Liver (tissue), 8 donors: ENCODE measurements at regions not wholly inside any gene's neighbourhood (a gene's known extent, or its start where the extent isn't known, plus 50 kb on each side); places are given as distances from the start of the nearest gene placed in this dataset.

Source experiments
- DNase-seq: peaks from one replicate; pipeline ENCODE4 v3.0.0-alpha.2; 2017; ENCODE audit warnings: low spot score
- H3K27ac ChIP-seq, 2 donors: one replicate each; pipeline ENCODE4 v1.7.0; 2013; ENCODE audit warnings: inconsistent platforms in 2 of 2, low read length in 2 of 2, control low read depth in 1 of 2, low read depth in 1 of 2, mild to moderate bottlenecking in 1 of 2
- H3K27me3 ChIP-seq, 4 donors: one replicate each; pipeline versions ENCODE4 v1.6.1 to v1.7.0; 2013; ENCODE audit warnings: low read length in 3 of 4, inconsistent platforms in 1 of 4, mild to moderate bottlenecking in 1 of 4, moderate library complexity in 1 of 4; ENCODE audit not compliant: control insufficient read depth in 4 of 4, insufficient read depth in 4 of 4
- H3K36me3 ChIP-seq, 4 donors: one replicate each; pipeline versions ENCODE4 v1.6.1 to v1.7.0; 2013; ENCODE audit warnings: low read length in 3 of 4, mild to moderate bottlenecking in 3 of 4, low read depth in 1 of 4, moderate library complexity in 1 of 4; ENCODE audit not compliant: control insufficient read depth in 4 of 4, insufficient read depth in 3 of 4
- H3K4me1 ChIP-seq, 4 donors: one replicate each; pipeline versions ENCODE4 v1.6.1 to v1.7.0; 2013; ENCODE audit warnings: low read length in 3 of 4, mild to moderate bottlenecking in 3 of 4, moderate library complexity in 1 of 4; ENCODE audit not compliant: control insufficient read depth in 4 of 4, insufficient read depth in 4 of 4
- H3K4me3 ChIP-seq, 3 donors: one replicate each; pipeline versions ENCODE4 v1.6.1 to v1.7.0; 2013; ENCODE audit warnings: low read length in 3 of 3, control low read depth in 1 of 3, low read depth in 1 of 3, mild to moderate bottlenecking in 1 of 3
- H3K9ac ChIP-seq, 2 donors: one replicate each; pipeline ENCODE4 v1.7.0; 2013; ENCODE audit warnings: low read length in 2 of 2, mild to moderate bottlenecking in 2 of 2, moderate library complexity in 2 of 2, control low read depth in 1 of 2, low read depth in 1 of 2
- H3K9me3 ChIP-seq, 4 donors: one replicate each; pipeline versions ENCODE4 v1.6.1 to v1.7.0; 2013; ENCODE audit warnings: low read length in 3 of 4; ENCODE audit not compliant: control insufficient read depth in 4 of 4
- ATF3 ChIP-seq: IDR thresholded peaks from 2 replicates; pipeline ENCODE4 v1.6.1; 2016; ENCODE audit warnings: antibody characterized with exemption
- CTCF ChIP-seq: fragments of 150-350 bp; IDR thresholded peaks from 2 replicates; pipeline ENCODE4 v1.5.1; 2017; ENCODE audit warnings: improper control_type of control experiment, low read depth, low read length; ENCODE audit not compliant: missing input control
- EGR1 ChIP-seq, 2 donors: IDR thresholded peaks; 2 replicates each; pipeline ENCODE4 v1.6.1; 2016 to 2018; ENCODE audit warnings: antibody characterized with exemption in 2 of 2, low read depth in 2 of 2
- FOXA2 ChIP-seq: IDR thresholded peaks from 2 replicates; pipeline ENCODE4 v1.6.1; 2016; ENCODE audit warnings: antibody characterized with exemption
- GABPA ChIP-seq, 2 donors: IDR thresholded peaks in 1 of 2; conservative IDR thresholded peaks in 1 of 2; 2 replicates each; pipeline ENCODE4 v1.6.1; 2016; ENCODE audit warnings: antibody characterized with exemption in 2 of 2, mild to moderate bottlenecking in 1 of 2, moderate library complexity in 1 of 2
- HNF4A ChIP-seq, 2 donors: conservative IDR thresholded peaks; 2 replicates each; pipeline ENCODE4 v1.6.1; 2016; ENCODE audit warnings: antibody characterized with exemption in 2 of 2, mild to moderate bottlenecking in 2 of 2
- HNF4G ChIP-seq: IDR thresholded peaks from 2 replicates; pipeline ENCODE4 v1.6.1; 2016; ENCODE audit warnings: antibody characterized with exemption
- JUND ChIP-seq, 2 donors: IDR thresholded peaks; 2 replicates each; pipeline ENCODE4 v1.6.1; 2016; ENCODE audit warnings: antibody characterized with exemption in 2 of 2
- NR2F2 ChIP-seq: IDR thresholded peaks from 2 replicates; pipeline ENCODE4 v1.6.1; 2016; ENCODE audit warnings: antibody characterized with exemption
- RAD21 ChIP-seq, 2 donors: IDR thresholded peaks; 2 replicates each; pipeline ENCODE4 v1.6.1; 2016; ENCODE audit warnings: antibody characterized with exemption in 2 of 2, mild to moderate bottlenecking in 2 of 2
- REST ChIP-seq: IDR thresholded peaks from 2 replicates; pipeline ENCODE4 v1.6.1; 2016; ENCODE audit warnings: antibody characterized with exemption, mild to moderate bottlenecking
- SP1 ChIP-seq: IDR thresholded peaks from 2 replicates; pipeline ENCODE4 v1.6.1; 2018; ENCODE audit warnings: antibody characterized with exemption, mild to moderate bottlenecking
- TAF1 ChIP-seq: conservative IDR thresholded peaks from 2 replicates; pipeline ENCODE4 v1.6.1; 2016; ENCODE audit warnings: antibody characterized with exemption, mild to moderate bottlenecking
- YY1 ChIP-seq: IDR thresholded peaks from 2 replicates; pipeline ENCODE4 v1.6.1; 2016; ENCODE audit warnings: antibody characterized with exemption, mild to moderate bottlenecking
- ZBTB33 ChIP-seq: IDR thresholded peaks from 2 replicates; pipeline ENCODE4 v1.6.1; 2016; ENCODE audit warnings: antibody characterized with exemption
- WGBS: extraction: QIAGEN DNeasy Blood & Tissue Kit; methylation state at CpG from one replicate; pipeline ENCODE4 v1.1.7; 2013; 5-methylcytosine and 5-hydroxymethylcytosine counted together
- donor health status: healthy.
- donor health status: healthy.
- donor health status: healthy.
- donor health status: healthy.
- donor health status: healthy.

GRCh38 chr2:64401529-64401880 is 52.5 kb upstream of the LGALSL start (continued):
- TF ChIP-seq ZBTB33: no peak
- TF ChIP-seq GABPA (IDR thresholded peaks at IDR 0.05 in 1 of 2, conservative IDR thresholded peaks at IDR 0.05 in 1 of 2): no peak
- TF ChIP-seq YY1: no peak
- no peak for TF ChIP-seq FOXA2
- no peak for TF ChIP-seq ATF3
- no peak for TF ChIP-seq NR2F2
- TF ChIP-seq TAF1: no peak

GRCh38 chr2:64402876-64403275 is 51.1 kb upstream of the LGALSL start:
- no peak overlapping the region for H3K9ac ChIP-seq
- peak overlapping the region; percentile 74 to 76 for H3K27ac ChIP-seq
- no peaks in the 10 kb centered on the region for H3K9me3 ChIP-seq
- H3K27me3 ChIP-seq: no peaks in the 10 kb centered on the region
- H3K4me1 ChIP-seq: peaks cover 21 to 39% (median 36%) of the 10 kb centered on the region in 4 donors
- no peak for DNase-seq
- 56% methylated on average over 1 of the region's 1 CpG for whole genome bisulfite sequencing
- no peaks in the 10 kb centered on the region for H3K36me3 ChIP-seq
- TF ChIP-seq EGR1 (IDR thresholded peaks at IDR 0.05; ENCODE audit: low read depth in 2 of 2) (no peak), JUND (IDR thresholded peaks at IDR 0.05) (peak; percentile 35 to 36), HNF4G (no peak), HNF4A (conservative IDR thresholded peaks at IDR 0.05) (no peak), CTCF (no peak), SP1 (no peak), TAF1 (no peak), REST (no peak), RAD21 (IDR thresholded peaks at IDR 0.05) (peak in 1 of 2 donors; percentile 40), ZBTB33 (no peak), YY1 (no peak)
- H3K4me3 ChIP-seq: no peak overlapping the region
